ENCODE measurements at regions not wholly inside any gene's neighbourhood (a gene's known extent, or its start where the extent isn't known, plus 50 kb on each side); places are given as distances from the start of the nearest gene placed in this dataset.

DNA sequence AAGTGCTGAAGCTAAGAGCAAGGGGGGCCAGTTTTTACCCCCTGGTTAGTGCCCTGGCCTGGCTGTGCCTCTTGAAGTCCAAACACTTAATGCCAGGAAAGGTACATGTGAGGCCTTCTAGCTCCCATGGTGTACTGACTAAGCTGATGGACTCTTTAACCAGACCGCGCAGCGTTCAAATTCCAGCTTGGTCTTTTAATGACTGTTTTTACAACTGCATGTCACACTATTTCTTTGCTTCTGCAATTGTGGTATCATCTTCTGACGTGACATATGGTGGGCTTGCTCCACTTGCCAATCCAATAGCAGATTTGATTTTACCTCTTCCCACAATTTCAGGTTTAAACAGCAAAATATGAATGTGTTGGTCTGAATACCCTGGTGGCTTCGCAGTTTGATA, 197.3 kb downstream of the HUNK start:
- Mint-ChIP-seq H3K4me3 (no peak overlapping the region), H3K27ac (no peak overlapping the region), H3K27me3 (ENCODE audit: low read depth, poor library complexity) (peaks cover 4% of the 10 kb centered on the region), H3K4me1 (peaks cover 10% of the 10 kb centered on the region), H3K36me3 (ENCODE audit: low read depth) (no peaks in the 10 kb centered on the region), H3K9me3 (no peaks in the 10 kb centered on the region)
- DNase-seq, result no peak
- no peak for TF ChIP-seq CTCF (IDR thresholded peaks at IDR 0.05)

GRCh38 chr21:32065654-32066053, 192.8 kb downstream of the HUNK start:
- Mint-ChIP-seq H3K27ac (no peak overlapping the region), H3K36me3 (ENCODE audit: low read depth) (no peaks in the 10 kb centered on the region), H3K9me3 (no peaks in the 10 kb centered on the region), H3K4me1 (peaks cover 10% of the 10 kb centered on the region), H3K27me3 (ENCODE audit: low read depth, poor library complexity) (peaks cover 4% of the 10 kb centered on the region), H3K4me3 (no peak overlapping the region)
- DNase-seq, result no peak
- TF ChIP-seq CTCF (IDR thresholded peaks at IDR 0.05), result no peak

DNA sequence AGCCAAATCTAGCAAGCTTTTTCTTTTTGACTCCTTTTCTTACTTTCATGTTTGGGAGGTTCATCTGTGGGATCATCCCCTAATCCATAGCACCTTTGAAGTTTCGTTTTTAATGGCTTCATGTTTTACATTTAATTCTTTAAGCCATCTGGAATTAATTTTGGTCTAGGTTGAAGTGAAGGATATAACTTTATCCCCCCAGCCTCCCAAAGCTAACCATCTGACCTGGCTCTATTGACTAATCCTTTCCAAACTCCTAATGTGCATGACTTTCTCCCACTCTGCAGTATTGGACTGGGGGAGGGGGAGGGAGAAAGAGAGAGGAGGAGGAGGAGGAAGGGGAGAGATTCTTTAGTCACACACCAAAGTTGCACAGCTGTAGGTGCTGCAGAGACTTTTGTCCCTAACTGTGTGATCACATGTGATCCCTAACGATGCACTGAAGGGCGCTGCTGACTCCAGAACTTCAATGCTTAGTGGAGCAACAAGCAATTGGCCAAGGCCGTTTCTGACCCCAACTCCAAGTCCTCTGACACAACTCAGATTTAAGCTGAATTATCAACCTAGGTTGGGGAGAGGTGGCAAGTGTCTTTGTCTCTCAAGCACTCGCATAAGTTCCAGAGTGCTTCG, 191.6 kb downstream of the HUNK start:
- no peak for DNase-seq
- H3K4me3 Mint-ChIP-seq, result no peak overlapping the region
- H3K4me1 Mint-ChIP-seq, result peaks cover 7% of the 10 kb centered on the region
- H3K9me3 Mint-ChIP-seq, result peaks cover 6% of the 10 kb centered on the region
- TF ChIP-seq CTCF (IDR thresholded peaks at IDR 0.05), result no peak
- peak overlapping the region; percentile 15 for H3K27ac Mint-ChIP-seq
- peaks cover 4% of the 10 kb centered on the region for H3K27me3 Mint-ChIP-seq (ENCODE audit: low read depth, poor library complexity)
- no peaks in the 10 kb centered on the region for H3K36me3 Mint-ChIP-seq (ENCODE audit: low read depth)

- peaks cover 4% of the 10 kb centered on the region for H3K27me3 Mint-ChIP-seq (ENCODE audit: low read depth, poor library complexity)
- no peak overlapping the region for H3K4me3 Mint-ChIP-seq
- peaks cover 11% of the 10 kb centered on the region for H3K9me3 Mint-ChIP-seq
- DNase-seq, result no peak
- no peaks in the 10 kb centered on the region for H3K36me3 Mint-ChIP-seq (ENCODE audit: low read depth)
- no peak for TF ChIP-seq CTCF (IDR thresholded peaks at IDR 0.05)
- H3K27ac Mint-ChIP-seq, result no peak overlapping the region
- peaks cover 12% of the 10 kb centered on the region for H3K4me1 Mint-ChIP-seq
These were observed 189.9 kb downstream of the HUNK start for GRCh38 chr21:32062591-32063227.

DNA sequence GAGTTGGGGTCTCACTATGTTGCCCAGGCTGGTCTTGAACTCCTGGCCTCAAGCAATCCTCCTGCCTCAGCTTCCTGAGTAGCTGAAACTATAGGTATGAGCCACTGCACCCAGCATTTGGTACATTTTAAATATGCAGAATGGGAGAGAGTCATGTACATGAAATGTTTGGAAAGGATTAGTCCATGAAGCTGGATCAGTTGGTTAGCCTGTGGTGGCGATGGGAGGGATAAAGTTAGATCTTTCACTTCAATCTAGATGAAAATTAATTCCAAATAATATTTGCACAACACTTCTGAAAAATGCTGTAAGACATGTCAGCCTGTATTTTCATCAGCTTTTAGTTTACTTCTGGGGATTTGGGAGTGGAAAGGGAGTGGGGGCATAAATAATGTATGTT, 188.9 kb downstream of the HUNK start:
- H3K4me1 Mint-ChIP-seq, result peaks cover 19% of the 10 kb centered on the region
- peaks cover 11% of the 10 kb centered on the region for H3K9me3 Mint-ChIP-seq
- no peak for DNase-seq
- H3K27ac Mint-ChIP-seq, result no peak overlapping the region
- TF ChIP-seq CTCF (IDR thresholded peaks at IDR 0.05), result no peak
- no peaks in the 10 kb centered on the region for H3K36me3 Mint-ChIP-seq (ENCODE audit: low read depth)
- H3K4me3 Mint-ChIP-seq, result no peak overlapping the region
- peaks cover 1% of the 10 kb centered on the region for H3K27me3 Mint-ChIP-seq (ENCODE audit: low read depth, poor library complexity)

GRCh38 chr21:32056791-32057190, 184.0 kb downstream of the HUNK start:
- H3K4me1 Mint-ChIP-seq, result peaks cover 31% of the 10 kb centered on the region
- DNase-seq, result no peak

More at GRCh38 chr21:32056791-32057190, 184.0 kb downstream of the HUNK start:
- H3K27me3 Mint-ChIP-seq (ENCODE audit: low read depth, poor library complexity), result peaks cover 3% of the 10 kb centered on the region
- no peak overlapping the region for H3K4me3 Mint-ChIP-seq
- no peak for TF ChIP-seq CTCF (IDR thresholded peaks at IDR 0.05)
- no peak overlapping the region for H3K27ac Mint-ChIP-seq
- H3K36me3 Mint-ChIP-seq (ENCODE audit: low read depth), result peaks cover 16% of the 10 kb centered on the region
- peaks cover 33% of the 10 kb centered on the region for H3K9me3 Mint-ChIP-seq

Measured in nephron progenitor cell (in vitro differentiated cells).